Progenitor cell of endocrine pancreas (in vitro differentiated cells): ENCODE measurements at regions not wholly inside any gene's neighbourhood (a gene's known extent, or its start where the extent isn't known, plus 50 kb on each side); places are given as distances from the start of the nearest gene placed in this dataset.
"Not testable (repeated sequence)": the region's sequence is repeated elsewhere in the genome, so short reads cannot be mapped to it uniquely, and the experiment has no call there.

Source experiments
- DNase-seq: peaks from one replicate; pipeline ENCODE4 v3.0.0; 2021; ENCODE audit warnings: low spot score; ENCODE audit not compliant: unreplicated experiment
- H3K27ac Mint-ChIP-seq: 2 replicates; pipeline ENCODE4 v1.8.0; 2021; ENCODE audit warnings: mild to moderate bottlenecking, moderate library complexity, mixed read lengths
- H3K27me3 Mint-ChIP-seq: 2 replicates; pipeline ENCODE4 v1.8.0; 2021; ENCODE audit warnings: mixed read lengths
- H3K36me3 Mint-ChIP-seq: 2 replicates; pipeline ENCODE4 v1.8.0; 2022; ENCODE audit warnings: mixed read lengths; ENCODE audit not compliant: insufficient read depth
- H3K4me1 Mint-ChIP-seq: 2 replicates; pipeline ENCODE4 v1.8.0; 2021; ENCODE audit warnings: low read depth, mixed read lengths
- H3K4me3 Mint-ChIP-seq: 2 replicates; pipeline ENCODE4 v1.8.0; 2021; ENCODE audit warnings: low read depth, mild to moderate bottlenecking, moderate library complexity, mixed read lengths
- H3K9me3 Mint-ChIP-seq: 2 replicates; pipeline ENCODE4 v1.8.0; 2021; ENCODE audit warnings: low read depth, mixed read lengths
- CTCF ChIP-seq: fragments of 200-600 bp; sonication (generic); IDR thresholded peaks from one replicate; pipeline ENCODE4 v1.5.0; 2021; ENCODE audit warnings: antibody characterized with exemption, mild to moderate bottlenecking; ENCODE audit not compliant: unreplicated experiment

- TF ChIP-seq CTCF: no peak
- Mint-ChIP-seq H3K27ac (no peak overlapping the region), H3K36me3 (no peaks in the 10 kb centered on the region)
These were observed 206.7 kb upstream of the SLITRK1 start for GRCh38 chr13:84088996-84089395.

GRCh38 chr13:84086847-84087162, 204.5 kb upstream of the SLITRK1 start:
- Mint-ChIP-seq H3K27ac (no peak overlapping the region), H3K4me3 (no peak overlapping the region), H3K27me3 (no peaks in the 10 kb centered on the region), H3K9me3 (no peaks in the 10 kb centered on the region), H3K4me1 (no peaks in the 10 kb centered on the region), H3K36me3 (no peaks in the 10 kb centered on the region)
- no peak for DNase-seq
- no peak for TF ChIP-seq CTCF

More at GRCh38 chr13:84088996-84089395, 206.7 kb upstream of the SLITRK1 start:
- no peak overlapping the region for H3K4me3 Mint-ChIP-seq
- DNase-seq: no peak
- H3K9me3 Mint-ChIP-seq: no peaks in the 10 kb centered on the region
- no peaks in the 10 kb centered on the region for H3K4me1 Mint-ChIP-seq
- H3K27me3 Mint-ChIP-seq: no peaks in the 10 kb centered on the region

DNA sequence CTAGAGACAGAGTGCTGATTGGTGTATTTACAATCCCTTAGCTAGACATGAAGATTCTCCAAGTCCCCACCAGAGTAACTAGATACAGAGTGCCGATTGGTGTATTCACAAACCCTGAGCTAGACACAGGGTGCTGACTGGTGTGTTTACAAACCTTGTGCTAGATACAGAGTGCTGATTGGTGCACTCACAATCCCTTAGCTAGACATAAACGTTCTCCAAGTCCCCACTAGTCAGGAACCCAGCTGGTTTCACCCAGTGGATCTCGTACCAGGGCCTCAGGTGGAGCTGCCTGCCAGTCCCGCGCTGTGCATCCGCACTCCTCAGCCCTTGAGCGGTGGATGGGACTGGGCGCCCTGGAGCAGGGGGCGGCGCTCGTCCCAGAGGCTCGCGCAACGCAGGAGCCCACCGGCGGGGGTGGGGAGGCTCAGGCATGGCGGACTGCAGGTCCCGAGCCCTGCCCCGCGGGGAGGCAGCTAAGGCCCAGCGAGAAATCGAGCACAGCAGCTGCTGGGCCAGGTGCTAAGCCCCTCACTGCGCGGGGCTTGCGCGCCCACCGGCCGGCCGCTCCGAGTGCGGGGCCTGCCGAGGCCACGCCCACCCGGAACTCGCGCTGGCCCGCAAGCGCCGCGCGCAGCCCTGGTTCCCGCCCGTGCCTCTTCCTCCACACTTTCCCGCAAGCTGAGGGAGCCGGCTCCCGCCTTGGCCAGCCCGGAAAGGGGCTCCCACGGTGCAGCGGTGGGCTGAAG, 204.0 kb upstream of the SLITRK1 start:
- H3K9me3 Mint-ChIP-seq, H3K27ac Mint-ChIP-seq, H3K36me3 Mint-ChIP-seq, H3K4me1 Mint-ChIP-seq, H3K4me3 Mint-ChIP-seq, DNase-seq, H3K27me3 Mint-ChIP-seq: not testable (repeated sequence)

DNA sequence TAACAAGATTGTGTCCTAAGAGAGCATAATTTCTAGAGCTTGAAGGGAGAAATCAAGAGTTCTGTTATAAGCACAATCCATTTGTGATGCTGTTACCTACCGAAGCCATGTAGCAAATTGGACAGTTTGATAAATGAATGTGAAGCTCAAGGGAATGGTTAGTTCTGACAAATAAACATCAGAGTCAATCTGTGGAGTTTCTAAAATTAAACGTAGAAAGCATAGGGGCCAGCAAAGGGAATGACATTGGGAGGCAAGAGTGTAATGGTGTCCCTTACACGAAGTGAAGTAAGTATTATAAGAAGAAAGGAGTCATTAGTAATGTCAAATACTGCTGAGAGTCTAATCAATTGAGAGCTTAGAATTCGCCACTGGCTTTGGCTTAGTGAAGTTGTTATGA, 200.2 kb upstream of the SLITRK1 start:
- Mint-ChIP-seq H3K4me3 (no peak overlapping the region), H3K9me3 (no peaks in the 10 kb centered on the region), H3K36me3 (no peaks in the 10 kb centered on the region), H3K27me3 (no peaks in the 10 kb centered on the region), H3K27ac (no peak overlapping the region), H3K4me1 (no peaks in the 10 kb centered on the region)
- no peak for TF ChIP-seq CTCF
- DNase-seq: no peak

DNA sequence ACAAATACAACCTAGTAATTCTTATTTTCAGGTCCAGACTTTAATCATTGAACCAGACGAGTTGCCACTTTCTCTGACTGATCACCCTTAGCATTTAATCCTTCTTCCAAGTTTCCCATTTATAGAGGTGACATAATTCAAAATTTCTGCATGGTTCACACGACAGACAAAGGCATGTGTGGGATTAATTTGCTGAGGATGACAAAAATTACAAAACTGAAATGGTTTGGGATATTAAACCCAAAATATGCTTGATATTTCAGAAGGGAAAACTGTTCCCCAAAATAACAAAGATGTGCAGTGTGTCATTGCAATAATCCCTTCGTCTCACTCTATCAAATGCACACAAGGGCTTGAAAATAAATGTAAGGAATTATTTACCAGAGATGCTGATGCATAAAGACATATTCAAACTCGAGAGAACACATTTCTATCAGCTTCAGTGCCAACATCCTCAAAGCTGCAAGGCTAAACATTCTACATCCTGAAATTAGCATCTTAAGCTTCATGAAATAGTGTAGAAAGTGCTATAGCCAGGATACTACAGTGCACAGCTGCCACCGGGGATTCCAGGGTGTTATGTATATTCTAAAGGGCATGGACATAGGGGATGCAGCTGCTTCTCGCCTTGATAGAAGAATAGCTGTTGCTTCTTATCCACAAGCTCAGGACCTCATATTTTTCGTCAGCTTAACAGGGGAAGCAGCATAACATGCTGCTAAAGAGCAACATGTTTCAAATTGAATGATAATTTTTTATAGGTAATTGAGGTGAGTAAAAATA, 198.7 kb upstream of the SLITRK1 start:
- Mint-ChIP-seq H3K4me1 (no peaks in the 10 kb centered on the region), H3K27ac (no peak overlapping the region), H3K27me3 (no peaks in the 10 kb centered on the region), H3K9me3 (no peaks in the 10 kb centered on the region), H3K36me3 (no peaks in the 10 kb centered on the region), H3K4me3 (no peak overlapping the region)
- no peak for DNase-seq
- TF ChIP-seq CTCF: no peak

GRCh38 chr13:84077271-84077670, 195.0 kb upstream of the SLITRK1 start:
- H3K27ac Mint-ChIP-seq: no peak overlapping the region
- H3K4me3 Mint-ChIP-seq: no peak overlapping the region

More at GRCh38 chr13:84077271-84077670, 195.0 kb upstream of the SLITRK1 start:
- H3K4me1 Mint-ChIP-seq: no peaks in the 10 kb centered on the region
- TF ChIP-seq CTCF: no peak
- no peak for DNase-seq
- no peaks in the 10 kb centered on the region for H3K27me3 Mint-ChIP-seq
- H3K36me3 Mint-ChIP-seq: no peaks in the 10 kb centered on the region
- H3K9me3 Mint-ChIP-seq: no peaks in the 10 kb centered on the region
